ENCODE measurements at regions not wholly inside any gene's neighbourhood (a gene's known extent, or its start where the extent isn't known, plus 50 kb on each side); places are given as distances from the start of the nearest gene placed in this dataset.

DNA sequence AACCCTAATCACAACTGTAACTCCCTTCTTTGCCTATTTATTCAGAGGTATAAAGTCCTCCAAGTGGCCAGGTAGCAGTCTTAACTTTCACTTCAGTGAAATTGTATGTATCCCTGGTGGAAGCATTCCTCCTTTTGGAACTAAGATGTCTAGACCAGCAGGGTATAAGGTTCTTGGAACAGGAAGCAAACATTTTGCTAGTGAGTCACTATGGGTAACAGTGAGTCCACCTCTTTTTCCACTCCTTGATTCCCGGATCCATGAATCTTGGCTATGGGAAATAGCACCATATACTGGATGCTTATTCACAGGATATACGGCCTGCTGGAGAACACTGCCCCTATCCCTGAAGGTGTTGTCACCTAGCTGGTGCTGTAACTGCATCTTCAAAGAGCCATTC, 80.2 kb downstream of the KCNA5 start:
- TF ChIP-seq POLR2A (IDR thresholded peaks at IDR 0.05) = no peak
- TF ChIP-seq EP300 (IDR thresholded peaks at IDR 0.05) = no peak
- no peak for TF ChIP-seq POLR2AphosphoS5 (IDR thresholded peaks at IDR 0.05)
- TF ChIP-seq, protein P1, sequence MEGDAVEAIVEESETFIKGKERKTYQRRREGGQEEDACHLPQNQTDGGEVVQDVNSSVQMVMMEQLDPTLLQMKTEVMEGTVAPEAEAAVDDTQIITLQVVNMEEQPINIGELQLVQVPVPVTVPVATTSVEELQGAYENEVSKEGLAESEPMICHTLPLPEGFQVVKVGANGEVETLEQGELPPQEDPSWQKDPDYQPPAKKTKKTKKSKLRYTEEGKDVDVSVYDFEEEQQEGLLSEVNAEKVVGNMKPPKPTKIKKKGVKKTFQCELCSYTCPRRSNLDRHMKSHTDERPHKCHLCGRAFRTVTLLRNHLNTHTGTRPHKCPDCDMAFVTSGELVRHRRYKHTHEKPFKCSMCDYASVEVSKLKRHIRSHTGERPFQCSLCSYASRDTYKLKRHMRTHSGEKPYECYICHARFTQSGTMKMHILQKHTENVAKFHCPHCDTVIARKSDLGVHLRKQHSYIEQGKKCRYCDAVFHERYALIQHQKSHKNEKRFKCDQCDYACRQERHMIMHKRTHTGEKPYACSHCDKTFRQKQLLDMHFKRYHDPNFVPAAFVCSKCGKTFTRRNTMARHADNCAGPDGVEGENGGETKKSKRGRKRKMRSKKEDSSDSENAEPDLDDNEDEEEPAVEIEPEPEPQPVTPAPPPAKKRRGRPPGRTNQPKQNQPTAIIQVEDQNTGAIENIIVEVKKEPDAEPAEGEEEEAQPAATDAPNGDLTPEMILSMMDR (IDR thresholded peaks at IDR 0.05) = no peak
- WGBS, 2 donors = 88 to 89% methylated on average over 2 of the region's 2 CpGs
- intact Hi-C loops (cut with DNase I) = no loop called here
- no peaks in the 10 kb centered on the region for H3K36me3 ChIP-seq
- no peaks in the 10 kb centered on the region for H3K27me3 ChIP-seq
- no peak for DNase-seq
- no peak overlapping the region for H3K27ac ChIP-seq
- no peaks in the 10 kb centered on the region for H3K9me3 ChIP-seq
- no peak overlapping the region for H3K4me3 ChIP-seq
- no peaks in the 10 kb centered on the region for H3K4me1 ChIP-seq

DNA sequence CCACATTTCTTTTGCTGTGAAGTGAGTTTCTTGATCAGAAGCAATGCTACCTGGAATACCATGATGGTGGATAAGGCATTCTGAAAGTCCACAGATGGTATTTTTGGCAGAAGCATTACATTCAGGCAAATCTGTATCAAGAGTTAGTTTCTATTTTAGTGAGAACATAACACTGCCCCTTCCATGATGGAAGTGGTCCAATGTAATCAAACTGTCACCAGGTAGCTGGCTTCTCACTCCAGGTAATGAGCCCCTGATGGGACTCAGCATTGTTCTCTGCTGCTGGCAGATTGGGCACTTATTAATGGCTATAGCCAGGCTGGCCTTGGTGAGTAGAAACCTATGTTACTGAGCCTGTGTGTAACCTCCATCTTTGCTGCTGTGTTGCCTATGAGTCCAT, 80.7 kb downstream of the KCNA5 start:
- H3K4me3 ChIP-seq = no peak overlapping the region
- DNase-seq = no peak
- no peaks in the 10 kb centered on the region for H3K36me3 ChIP-seq
- H3K27me3 ChIP-seq = no peaks in the 10 kb centered on the region
- no peak overlapping the region for H3K27ac ChIP-seq
- H3K4me1 ChIP-seq = no peaks in the 10 kb centered on the region
- TF ChIP-seq POLR2AphosphoS5 (IDR thresholded peaks at IDR 0.05) = no peak
- no peak for TF ChIP-seq POLR2A (IDR thresholded peaks at IDR 0.05)
- TF ChIP-seq, protein P1 (IDR thresholded peaks at IDR 0.05) = no peak
- TF ChIP-seq EP300 (IDR thresholded peaks at IDR 0.05) = no peak
- H3K9me3 ChIP-seq = no peaks in the 10 kb centered on the region
- intact Hi-C loops (cut with DNase I) = no loop called here

GRCh38 chr12:5134861-5135525, 91.3 kb downstream of the KCNA5 start:
- H3K4me1 ChIP-seq = no peaks in the 10 kb centered on the region
- intact Hi-C loops (cut with DNase I) = no loop called here
- H3K27ac ChIP-seq = no peak overlapping the region
- no peaks in the 10 kb centered on the region for H3K9me3 ChIP-seq
- no peak for DNase-seq
- no peak overlapping the region for H3K4me3 ChIP-seq
- no peaks in the 10 kb centered on the region for H3K27me3 ChIP-seq
- no peaks in the 10 kb centered on the region for H3K36me3 ChIP-seq
- TF ChIP-seq POLR2AphosphoS5 (IDR thresholded peaks at IDR 0.05) = no peak
- no peak for TF ChIP-seq EP300 (IDR thresholded peaks at IDR 0.05)
- TF ChIP-seq, protein P1 (IDR thresholded peaks at IDR 0.05) = no peak
- no peak for TF ChIP-seq POLR2A (IDR thresholded peaks at IDR 0.05)
- WGBS, 2 donors = 73 to 78% methylated on average over 5 of the region's 5 CpGs

DNA sequence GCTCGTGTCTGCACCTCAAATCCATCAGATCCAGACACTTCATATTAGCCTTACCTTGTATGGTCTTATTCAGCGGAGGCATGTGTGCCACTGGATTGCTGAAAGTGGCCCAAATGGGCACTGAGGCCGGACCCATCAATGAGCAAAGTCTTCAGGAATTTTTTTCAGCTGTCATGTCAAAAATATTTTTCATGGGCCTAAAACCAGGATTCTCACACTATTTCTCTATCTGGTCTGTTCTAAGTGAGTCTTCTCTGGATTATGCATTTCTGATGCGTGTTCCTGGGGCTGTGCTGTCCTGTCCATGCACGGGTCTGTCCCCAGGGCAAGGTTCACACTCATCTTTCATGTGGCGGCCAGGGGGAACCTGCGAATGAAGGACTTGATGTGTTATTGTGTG, 94.6 kb downstream of the KCNA5 start:
- Histone ChIP-seq H3K4me3 (no peak overlapping the region), H3K27me3 (no peaks in the 10 kb centered on the region), H3K27ac (no peak overlapping the region), H3K36me3 (no peaks in the 10 kb centered on the region), H3K9me3 (no peaks in the 10 kb centered on the region), H3K4me1 (no peaks in the 10 kb centered on the region)
- TF ChIP-seq POLR2AphosphoS5 (IDR thresholded peaks at IDR 0.05) = no peak
- no peak for TF ChIP-seq POLR2A (IDR thresholded peaks at IDR 0.05)
- TF ChIP-seq EP300 (IDR thresholded peaks at IDR 0.05) = no peak
- DNase-seq = no peak
- 85 to 88% methylated on average over 7 of the region's 7 CpGs for whole genome bisulfite sequencing, 2 donors
- intact Hi-C loops (cut with DNase I) = no loop called here

DNA sequence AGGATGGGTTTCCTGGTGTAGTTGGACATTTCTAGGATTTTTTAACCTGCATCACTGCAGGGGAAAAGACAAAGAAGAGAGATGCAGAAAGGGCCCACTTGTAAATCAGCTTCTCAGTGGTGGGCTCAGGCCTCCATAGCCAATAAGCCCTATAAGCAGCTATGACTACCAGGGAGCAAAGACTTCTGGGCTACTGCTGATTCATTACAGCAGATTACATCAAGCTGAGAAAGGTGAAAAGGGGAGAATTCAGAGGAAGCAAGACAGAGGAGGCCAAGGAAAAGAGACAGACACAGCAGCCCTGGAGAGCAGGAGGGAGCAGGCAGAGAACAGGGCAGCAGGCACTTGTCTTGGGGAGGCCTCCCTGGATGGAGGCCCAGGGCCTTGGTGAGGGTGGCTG, 95.2 kb downstream of the KCNA5 start:
- DNase-seq = no peak
- Histone ChIP-seq H3K27me3 (no peaks in the 10 kb centered on the region), H3K27ac (no peak overlapping the region), H3K4me1 (no peaks in the 10 kb centered on the region), H3K9me3 (no peaks in the 10 kb centered on the region), H3K36me3 (no peaks in the 10 kb centered on the region), H3K4me3 (no peak overlapping the region)
- no peak for TF ChIP-seq EP300 (IDR thresholded peaks at IDR 0.05)
- no peak for TF ChIP-seq POLR2A (IDR thresholded peaks at IDR 0.05)
- TF ChIP-seq, protein P1 (IDR thresholded peaks at IDR 0.05) = no peak
- no peak for TF ChIP-seq POLR2AphosphoS5 (IDR thresholded peaks at IDR 0.05)
- intact Hi-C loops (cut with DNase I) = no loop called here

Data from sigmoid colon (tissue), 6 donors.